Vagina (tissue), 2 donors: ENCODE measurements at regions not wholly inside any gene's neighbourhood (a gene's known extent, or its start where the extent isn't known, plus 50 kb on each side); places are given as distances from the start of the nearest gene placed in this dataset.

Experiments
- CTCF ChIP-seq, 3 experiments: fragments of 450-650 bp in 2 of 3; fragments of 200-600 bp in 1 of 3; sonication (generic) in 1 of 3; IDR thresholded peaks; one replicate each; pipeline ENCODE4 v1.5.1; 2017 to 2019; ENCODE audit warnings: antibody characterized with exemption in 3 of 3, mild to moderate bottlenecking in 2 of 3, moderate library complexity in 2 of 3
- POLR2A ChIP-seq, 2 donors: fragments of 450-650 bp; IDR thresholded peaks; one replicate each; pipeline ENCODE4 v1.6.1; 2017; ENCODE audit warnings: antibody characterized with exemption in 2 of 2, mild to moderate bottlenecking in 2 of 2, moderate library complexity in 2 of 2
- POLR2AphosphoS5 ChIP-seq, 2 donors: sonication (generic); formaldehyde crosslinking; IDR thresholded peaks; one replicate each; pipeline ENCODE4 v1.9.0; 2017; ENCODE audit warnings: antibody characterized with exemption in 2 of 2, mild to moderate bottlenecking in 2 of 2, low read depth in 1 of 2; ENCODE audit not compliant: insufficient read depth in 1 of 2

DNA sequence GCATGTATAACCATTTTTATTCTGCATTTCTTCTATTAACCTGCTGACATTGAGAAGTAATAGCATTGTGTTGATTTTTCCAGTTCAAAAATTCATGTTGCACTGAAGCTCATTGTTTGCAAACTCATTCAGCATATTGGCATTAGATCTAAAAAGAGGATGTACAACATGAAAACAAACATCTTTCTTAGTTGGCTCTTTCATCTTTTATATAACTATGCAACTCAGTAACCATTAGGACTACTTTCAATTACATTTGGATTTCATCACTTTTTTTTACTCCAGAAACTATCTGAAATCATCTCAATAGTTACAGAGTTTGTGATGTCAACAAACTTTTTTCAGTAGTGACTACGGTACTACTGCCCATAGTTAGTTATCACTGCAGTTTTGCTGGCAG, 346.0 kb upstream of the EPHA5 start:
- no peak for TF ChIP-seq POLR2AphosphoS5 (IDR thresholded peaks at IDR 0.05; ENCODE audit: insufficient read depth in 1 of 2, low read depth in 1 of 2)
- TF ChIP-seq CTCF (IDR thresholded peaks at IDR 0.05) = no peak
- no peak for TF ChIP-seq POLR2A (IDR thresholded peaks at IDR 0.05)
